AG09319 (cell line): ENCODE measurements at regions not wholly inside any gene's neighbourhood (a gene's known extent, or its start where the extent isn't known, plus 50 kb on each side); places are given as distances from the start of the nearest gene placed in this dataset.

ENCODE experiments used
- DNase-seq: peaks from one replicate; pipeline ENCODE4 v3.0.0-alpha.2; 2010; ENCODE audit warnings: low read depth; ENCODE audit errors: extremely low read depth
- CTCF ChIP-seq: IDR thresholded peaks from 2 replicates; pipeline ENCODE4 v1.5.1; 2011; ENCODE audit warnings: low read depth, mild to moderate bottlenecking, inconsistent platforms, low read length, moderate library complexity

- no peak for DNase-seq
- no peak for TF ChIP-seq CTCF
These were observed 206.6 kb upstream of the PPP2R3A start for GRCh38 chr3:135758961-135759360.

GRCh38 chr3:135759651-135760050 lies 205.9 kb upstream of the PPP2R3A start:
- no peak for TF ChIP-seq CTCF
- no peak for DNase-seq

- no peak for DNase-seq
These were observed 204.9 kb upstream of the PPP2R3A start for GRCh38 chr3:135760581-135760980.

GRCh38 chr3:135762188-135762856 lies 203.2 kb upstream of the PPP2R3A start:
- no peak for TF ChIP-seq CTCF
- no peak for DNase-seq

More at GRCh38 chr3:135760581-135760980, 204.9 kb upstream of the PPP2R3A start:
- no peak for TF ChIP-seq CTCF

- no peak for DNase-seq
These were observed 199.4 kb upstream of the PPP2R3A start for GRCh38 chr3:135766115-135766514.

GRCh38 chr3:135771760-135772159 lies 193.8 kb upstream of the PPP2R3A start:
- DNase-seq: no peak
- no peak for TF ChIP-seq CTCF

More at GRCh38 chr3:135766115-135766514, 199.4 kb upstream of the PPP2R3A start:
- TF ChIP-seq CTCF: no peak

GRCh38 chr3:135779024-135779423 lies 186.5 kb upstream of the PPP2R3A start:
- DNase-seq: no peak
- no peak for TF ChIP-seq CTCF
